ENCODE measurements at regions not wholly inside any gene's neighbourhood (a gene's known extent, or its start where the extent isn't known, plus 50 kb on each side); places are given as distances from the start of the nearest gene placed in this dataset.

- TF ChIP-seq POLR2A (IDR thresholded peaks at IDR 0.05) (no peak), CTCF (IDR thresholded peaks at IDR 0.05) (no peak), POLR2AphosphoS5 (IDR thresholded peaks at IDR 0.05) (no peak), EP300 (IDR thresholded peaks at IDR 0.05) (no peak)
Observed at GRCh38 chr2:116832148-116832547, 982.3 kb upstream of the DDX18 start.

Data from suprapubic skin (tissue), 4 donors.